BE2C (cell line): ENCODE measurements at regions not wholly inside any gene's neighbourhood (a gene's known extent, or its start where the extent isn't known, plus 50 kb on each side); places are given as distances from the start of the nearest gene placed in this dataset.
A peak's percentile ranks its signal among the peaks of the same experiment; 100 is the strongest.

Experiments used
- DNase-seq: peaks from one replicate; pipeline ENCODE4 v3.0.0-alpha.2; 2020
- H3K27me3 ChIP-seq: fragments of 250-450 bp; sonication (Bioruptor Pico); 2 replicates; pipeline ENCODE4 v1.5.1; 2020; ENCODE audit warnings: mild to moderate bottlenecking
- H3K36me3 ChIP-seq: fragments of 250-450 bp; sonication (Bioruptor Pico); 2 replicates; pipeline ENCODE4 v1.5.1; 2020; ENCODE audit warnings: mild to moderate bottlenecking
- H3K4me1 ChIP-seq: fragments of 250-450 bp; sonication (Bioruptor Pico); 2 replicates; pipeline ENCODE4 v1.5.1; 2020
- H3K4me3 ChIP-seq: 2 replicates; pipeline ENCODE4 v1.5.1; 2011; ENCODE audit warnings: low read depth, low read length
- H3K9me3 ChIP-seq: fragments of 250-450 bp; sonication (Bioruptor Pico); 2 replicates; pipeline ENCODE4 v1.5.1; 2020
- CTCF ChIP-seq: IDR thresholded peaks from 2 replicates; pipeline ENCODE4 v1.5.1; 2012; ENCODE audit warnings: mild to moderate bottlenecking, low read depth, low read length

- peaks cover 38% of the 10 kb centered on the region for H3K4me1 ChIP-seq
- peak; percentile 61 for TF ChIP-seq CTCF
- no peaks in the 10 kb centered on the region for H3K27me3 ChIP-seq
- no peaks in the 10 kb centered on the region for H3K36me3 ChIP-seq
- H3K9me3 ChIP-seq: no peaks in the 10 kb centered on the region
- peak overlapping the region; percentile 55 for H3K4me3 ChIP-seq
- DNase-seq: peak; percentile 78
These were observed 77.8 kb upstream of the CADM1 start for GRCh38 chr11:115581871-115582639.

- peak; percentile 98 for DNase-seq
- TF ChIP-seq CTCF: no peak
- H3K27me3 ChIP-seq: no peaks in the 10 kb centered on the region
- no peaks in the 10 kb centered on the region for H3K36me3 ChIP-seq
- H3K9me3 ChIP-seq: no peaks in the 10 kb centered on the region
- peak overlapping the region; percentile 55 for H3K4me3 ChIP-seq
- peaks cover 47% of the 10 kb centered on the region for H3K4me1 ChIP-seq
These were observed 76.9 kb upstream of the CADM1 start for GRCh38 chr11:115580927-115581680.

- DNase-seq: peak; percentile 26
These were observed 76.2 kb upstream of the CADM1 start for GRCh38 chr11:115580416-115580815.

GRCh38 chr11:115579181-115579825 lies 75.1 kb upstream of the CADM1 start:
- DNase-seq: no peak
- peaks cover 62% of the 10 kb centered on the region for H3K4me1 ChIP-seq
- no peak for TF ChIP-seq CTCF

More at GRCh38 chr11:115580416-115580815, 76.2 kb upstream of the CADM1 start:
- peak overlapping the region; percentile 29 for H3K4me3 ChIP-seq
- no peaks in the 10 kb centered on the region for H3K9me3 ChIP-seq
- no peaks in the 10 kb centered on the region for H3K36me3 ChIP-seq
- no peak for TF ChIP-seq CTCF
- H3K4me1 ChIP-seq: peaks cover 54% of the 10 kb centered on the region
- H3K27me3 ChIP-seq: no peaks in the 10 kb centered on the region

GRCh38 chr11:115578275-115578674 lies 74.1 kb upstream of the CADM1 start:
- H3K4me3 ChIP-seq: no peak overlapping the region
- TF ChIP-seq CTCF: no peak
- H3K36me3 ChIP-seq: no peaks in the 10 kb centered on the region
- DNase-seq: no peak
- H3K27me3 ChIP-seq: no peaks in the 10 kb centered on the region
- H3K4me1 ChIP-seq: peaks cover 62% of the 10 kb centered on the region
- H3K9me3 ChIP-seq: no peaks in the 10 kb centered on the region

More at GRCh38 chr11:115579181-115579825, 75.1 kb upstream of the CADM1 start:
- H3K9me3 ChIP-seq: no peaks in the 10 kb centered on the region
- H3K27me3 ChIP-seq: no peaks in the 10 kb centered on the region
- H3K4me3 ChIP-seq: no peak overlapping the region
- H3K36me3 ChIP-seq: no peaks in the 10 kb centered on the region
